GM18519 (cell line): ENCODE measurements at regions not wholly inside any gene's neighbourhood (a gene's known extent, or its start where the extent isn't known, plus 50 kb on each side); places are given as distances from the start of the nearest gene placed in this dataset.
"Not testable (repeated sequence)": the region's sequence is repeated elsewhere in the genome, so short reads cannot be mapped to it uniquely, and the experiment has no call there.

ENCODE experiments used
- ATAC-seq: cut with Tn5 transposase; IDR thresholded peaks from one replicate; pipeline ENCODE4 v1.9.1; 2021; ENCODE audit warnings: mild to moderate bottlenecking, moderate library complexity; ENCODE audit not compliant: unreplicated experiment, low FRiP score

DNA sequence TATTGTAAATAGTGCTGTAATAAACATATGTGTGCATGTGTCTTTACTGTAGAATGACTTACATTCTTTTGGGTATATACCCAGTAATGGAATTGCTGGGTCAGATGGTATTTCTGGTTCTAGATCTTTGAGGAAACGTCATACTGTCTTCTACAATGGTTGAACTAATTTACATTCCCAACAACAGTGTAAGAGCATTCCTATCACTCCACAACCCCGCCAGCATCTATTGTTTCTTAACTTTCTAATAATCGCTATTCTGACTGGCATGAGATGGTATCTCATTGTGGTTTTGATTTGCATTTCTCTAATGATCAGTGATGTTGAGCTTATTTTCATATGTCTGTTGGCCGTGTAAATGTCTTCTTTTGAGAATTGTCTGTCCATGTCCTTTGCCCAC lies 873.8 kb upstream of the ACVR2A start:
- not testable (repeated sequence) for ATAC-seq

DNA sequence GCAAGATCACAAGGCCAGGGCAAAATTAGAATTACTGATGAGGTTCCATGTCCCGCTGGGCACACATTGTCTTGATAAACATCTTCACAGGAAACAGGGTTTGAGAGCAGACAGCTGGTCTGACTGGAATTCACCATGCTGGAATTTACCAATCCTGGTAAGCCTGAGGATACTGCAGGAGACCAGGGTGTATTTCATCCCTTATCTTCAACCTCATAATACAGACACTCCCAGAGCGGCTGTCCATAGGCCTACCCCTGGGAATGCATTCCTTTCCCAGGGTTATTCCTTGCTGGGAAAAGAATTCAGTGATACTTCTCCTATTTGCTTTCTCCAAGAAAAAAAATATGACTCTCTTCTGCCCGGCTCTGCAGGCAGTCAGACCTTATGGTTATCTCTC lies 875.1 kb upstream of the ACVR2A start:
- ATAC-seq: not testable (repeated sequence)

GRCh38 chr2:146964494-146964893 lies 880.3 kb upstream of the ACVR2A start:
- no peak for ATAC-seq

- ATAC-seq: no peak
These were observed 890.3 kb upstream of the ACVR2A start for GRCh38 chr2:146954544-146954943.

- ATAC-seq: no peak
These were observed 892.1 kb upstream of the ACVR2A start for GRCh38 chr2:146952696-146953095.

- no peak for ATAC-seq
These were observed 893.9 kb upstream of the ACVR2A start for GRCh38 chr2:146950911-146951310.

DNA sequence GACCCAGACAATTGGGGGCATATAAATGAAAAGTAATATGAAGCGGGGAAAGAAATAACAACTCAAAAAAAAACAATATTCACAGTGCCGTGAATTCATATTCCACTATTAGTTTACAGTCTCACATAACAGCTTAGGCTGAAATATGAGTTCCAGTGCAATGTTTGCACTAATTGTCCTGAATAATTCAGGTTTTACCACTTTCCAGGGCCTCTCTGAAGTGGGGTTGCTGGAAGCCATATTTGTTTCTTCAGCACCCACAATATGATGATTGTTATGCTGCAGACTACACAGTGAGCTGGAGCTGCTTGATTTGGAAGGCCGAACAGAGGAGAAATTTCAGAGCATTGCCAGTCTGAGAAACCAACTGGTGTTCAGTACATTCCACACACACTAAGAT lies 894.5 kb upstream of the ACVR2A start:
- no peak for ATAC-seq

DNA sequence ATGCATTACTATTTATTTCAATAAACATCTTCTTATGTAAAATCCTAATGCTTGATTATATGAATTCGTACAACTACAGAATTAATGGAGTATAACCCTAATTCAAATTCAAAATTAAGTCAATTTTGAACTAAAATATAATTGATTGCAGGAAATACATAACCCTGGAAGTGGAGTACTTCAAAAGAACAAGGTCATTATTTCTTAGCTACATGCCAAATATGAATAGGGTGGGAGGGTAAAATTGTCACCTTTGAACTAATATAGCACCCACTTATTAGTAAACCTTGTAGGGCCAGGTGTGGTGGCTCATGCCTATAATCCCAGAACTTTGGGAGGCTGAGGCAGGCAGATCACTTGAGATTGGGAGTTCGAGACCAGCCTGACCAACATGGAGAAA lies 895.4 kb upstream of the ACVR2A start:
- no peak for ATAC-seq

- ATAC-seq: no peak
These were observed 900.2 kb upstream of the ACVR2A start for GRCh38 chr2:146944601-146945000.

GRCh38 chr2:146939991-146940685 lies 904.7 kb upstream of the ACVR2A start:
- no peak for ATAC-seq

- no peak for ATAC-seq
These were observed 909.9 kb upstream of the ACVR2A start for GRCh38 chr2:146934921-146935320.

- ATAC-seq: peak; percentile 83
These were observed 913.7 kb upstream of the ACVR2A start for GRCh38 chr2:146931109-146931508.

DNA sequence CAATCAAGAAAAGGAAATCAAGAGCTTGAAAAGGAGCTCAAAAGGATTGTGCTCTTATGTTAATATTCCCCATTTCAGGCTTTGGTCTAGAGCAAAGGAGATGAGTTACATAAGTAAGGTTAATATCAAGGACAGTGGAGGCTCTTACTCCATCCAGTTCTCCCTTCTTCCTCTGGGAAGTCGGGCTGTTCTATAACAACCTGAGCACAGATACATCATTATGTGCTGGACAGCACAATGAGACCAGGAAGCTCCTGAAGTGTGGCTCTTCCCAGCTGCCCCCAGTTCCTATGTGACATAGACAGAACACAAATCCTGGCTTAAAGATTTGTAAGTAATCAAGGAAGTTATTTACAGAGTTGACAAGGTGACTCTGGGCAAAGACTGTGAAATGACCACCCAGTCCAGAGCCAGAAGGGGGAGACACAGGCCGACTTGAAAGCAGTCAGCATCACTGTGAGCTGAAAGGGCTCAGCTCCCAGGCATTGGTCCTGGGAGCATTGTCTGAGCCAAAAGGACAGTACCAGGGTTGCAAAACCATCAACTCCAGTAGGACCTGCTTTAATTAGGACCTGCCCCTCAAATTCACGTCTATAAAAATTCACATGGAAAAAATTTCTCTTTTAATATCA lies 917.6 kb upstream of the ACVR2A start:
- ATAC-seq: no peak

- no peak for ATAC-seq
These were observed 926.5 kb upstream of the ACVR2A start for GRCh38 chr2:146918280-146918679.

- ATAC-seq: no peak
These were observed 927.3 kb upstream of the ACVR2A start for GRCh38 chr2:146917431-146918042.

- no peak for ATAC-seq
These were observed 927.9 kb upstream of the ACVR2A start for GRCh38 chr2:146916914-146917313.

DNA sequence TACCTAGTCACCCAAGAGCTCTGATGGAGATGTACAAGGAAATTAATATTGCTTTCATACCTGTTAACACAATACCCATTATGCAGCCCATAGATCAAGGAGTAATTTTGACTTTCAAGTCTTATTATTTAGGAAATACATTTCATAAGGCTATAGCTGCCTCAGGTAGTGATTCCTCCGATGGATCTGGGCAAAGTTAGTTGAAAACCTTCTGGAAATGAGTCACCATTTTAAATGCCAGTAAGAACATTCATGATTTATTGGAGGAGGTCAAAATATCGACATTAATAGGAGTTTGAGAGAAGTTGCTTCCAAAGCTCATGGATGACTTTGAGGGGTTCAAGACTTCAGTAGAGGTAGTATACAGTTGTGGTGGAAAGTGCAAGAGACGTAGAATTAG lies 931.4 kb upstream of the ACVR2A start:
- ATAC-seq: no peak

DNA sequence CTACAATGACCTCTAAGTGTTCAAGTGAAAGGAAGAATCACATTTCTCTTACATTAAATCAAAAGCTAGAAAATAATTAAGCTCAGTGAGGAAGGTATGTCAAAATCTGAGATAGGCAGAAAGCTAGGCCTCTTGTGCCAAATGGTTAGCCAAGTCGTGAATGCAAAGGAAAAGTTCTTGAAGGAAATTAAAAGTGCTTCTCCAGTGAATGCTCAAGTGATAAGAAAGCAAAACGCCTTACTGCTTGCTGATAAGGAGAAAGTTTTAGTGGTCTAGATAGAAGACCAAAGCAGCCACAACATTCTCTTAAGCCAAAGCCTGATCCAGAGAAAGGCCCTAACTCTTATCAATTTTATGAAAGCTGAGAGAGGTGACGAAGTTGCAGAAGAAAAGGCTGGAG lies 932.3 kb upstream of the ACVR2A start:
- no peak for ATAC-seq

DNA sequence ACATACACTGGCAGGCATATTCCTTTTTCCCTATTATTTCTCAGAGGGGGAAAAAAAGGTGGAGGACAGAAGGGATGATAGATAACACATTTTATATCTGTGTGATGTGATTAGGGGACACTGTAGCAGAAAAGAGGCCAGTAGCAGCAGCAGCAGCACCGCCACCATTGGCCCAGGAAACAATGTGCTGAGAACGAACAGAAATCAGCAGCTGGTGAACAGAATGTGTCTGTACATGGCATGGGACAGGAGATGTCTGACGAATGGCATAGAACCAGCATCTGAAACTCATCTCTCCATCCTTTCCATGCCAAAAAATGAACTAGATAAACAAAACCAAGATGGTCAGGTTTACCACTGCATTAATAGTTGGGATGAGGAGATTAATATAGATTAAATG lies 936.1 kb upstream of the ACVR2A start:
- no peak for ATAC-seq

DNA sequence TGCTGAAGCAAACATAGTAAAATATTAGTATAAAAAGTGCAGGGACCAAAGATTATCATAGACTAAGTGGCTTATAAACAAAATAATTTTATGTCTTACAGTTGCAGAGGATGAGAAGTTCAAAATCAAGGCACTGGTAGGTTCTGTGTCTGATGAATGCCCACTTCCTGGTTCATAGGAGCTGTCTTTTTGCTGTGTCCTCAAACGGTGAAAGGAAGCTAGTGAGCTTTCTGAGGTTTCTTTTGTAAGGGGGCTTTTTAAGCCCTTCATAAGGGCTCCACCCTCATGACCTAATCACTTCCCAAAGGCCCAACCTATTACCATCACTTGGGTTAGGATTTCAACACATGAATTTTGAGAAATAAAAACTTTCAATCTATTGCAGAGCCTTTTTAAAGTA lies 946.7 kb upstream of the ACVR2A start:
- ATAC-seq: no peak

GRCh38 chr2:146894514-146894913 lies 950.3 kb upstream of the ACVR2A start:
- ATAC-seq: no peak

- no peak for ATAC-seq
These were observed 951.3 kb upstream of the ACVR2A start for GRCh38 chr2:146893500-146894041.
